GM21447 (cell line): ENCODE measurements at regions not wholly inside any gene's neighbourhood (a gene's known extent, or its start where the extent isn't known, plus 50 kb on each side); places are given as distances from the start of the nearest gene placed in this dataset.
"Not testable (repeated sequence)": the region's sequence is repeated elsewhere in the genome, so short reads cannot be mapped to it uniquely, and the experiment has no call there.

ENCODE experiments used
- ATAC-seq: cut with Tn5 transposase; IDR thresholded peaks from one replicate; pipeline ENCODE4 v1.9.1; 2021; ENCODE audit not compliant: unreplicated experiment

DNA sequence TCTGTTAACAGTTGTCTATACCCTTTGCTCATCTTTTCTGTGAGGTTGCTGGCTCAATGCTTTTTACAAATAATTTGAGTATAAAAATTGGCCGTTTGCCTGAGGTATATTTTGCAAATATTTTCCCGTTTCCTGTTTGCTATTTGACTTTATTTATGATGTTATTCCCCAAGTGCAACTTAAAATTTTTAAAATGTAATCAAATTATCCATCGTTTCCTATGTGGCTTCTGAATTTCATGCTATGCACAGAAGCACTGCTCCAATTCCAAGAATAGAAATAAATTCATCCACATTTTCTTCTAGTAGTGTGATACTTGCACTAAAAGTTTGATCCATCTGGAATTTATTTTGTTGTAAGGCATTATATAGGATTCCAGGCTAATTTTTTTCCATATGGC lies 123.6 kb downstream of the ZNF608 start:
- no peak for ATAC-seq

DNA sequence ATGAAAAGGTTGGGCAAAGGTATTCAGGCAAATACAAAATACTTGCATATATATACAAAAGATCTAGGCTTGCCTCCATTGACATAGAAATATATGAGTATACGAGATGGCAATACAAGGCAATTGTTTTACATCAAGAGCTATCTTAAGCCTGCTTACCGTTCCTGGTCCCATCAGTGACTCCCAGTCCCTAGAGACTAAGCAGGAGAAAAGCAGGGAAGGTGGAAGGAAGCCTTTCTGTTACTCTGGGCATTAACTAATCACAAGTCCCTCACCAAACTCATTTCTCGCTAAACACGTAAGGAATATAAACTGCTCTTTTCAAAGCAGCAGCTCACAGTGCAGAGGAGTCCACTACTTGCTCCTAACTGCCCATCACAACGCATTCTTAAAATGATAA lies 125.2 kb downstream of the ZNF608 start:
- no peak for ATAC-seq

DNA sequence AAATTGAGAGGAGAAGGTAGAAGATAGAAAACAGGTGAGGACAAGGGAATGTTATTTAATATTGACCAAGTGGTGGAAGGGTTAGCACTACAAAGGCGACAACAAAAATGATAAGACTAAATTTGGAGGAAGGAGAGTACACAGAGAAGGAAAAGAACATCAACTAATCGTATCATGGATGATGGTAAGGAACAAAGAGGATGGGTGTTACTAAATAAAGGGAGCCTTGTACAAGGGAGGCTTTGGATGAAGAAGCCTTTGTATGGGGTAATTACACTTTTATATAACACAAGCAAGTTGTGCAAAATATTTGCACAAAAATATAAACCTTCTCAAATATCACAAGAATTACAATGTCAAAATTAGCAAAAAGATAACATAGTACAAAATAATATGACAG lies 125.7 kb downstream of the ZNF608 start:
- no peak for ATAC-seq

DNA sequence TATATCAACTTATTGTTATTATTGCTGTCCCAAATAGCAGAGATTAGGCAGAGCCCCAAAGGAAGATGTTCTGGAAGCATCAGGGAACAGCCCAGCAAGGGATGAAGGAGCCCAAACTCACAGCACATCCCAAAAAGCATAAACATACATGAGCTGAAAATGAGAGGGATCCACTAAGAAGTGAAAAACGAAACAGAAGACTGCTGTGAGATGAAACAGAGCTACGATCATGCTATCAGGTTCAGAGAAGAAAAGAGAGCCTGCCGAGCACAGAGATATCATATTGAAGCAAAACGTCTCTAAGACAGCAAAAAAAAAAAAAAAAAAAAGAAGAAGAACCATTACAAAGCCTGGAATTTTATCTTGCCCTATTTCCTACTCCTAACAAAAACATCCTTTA lies 127.3 kb downstream of the ZNF608 start:
- no peak for ATAC-seq

DNA sequence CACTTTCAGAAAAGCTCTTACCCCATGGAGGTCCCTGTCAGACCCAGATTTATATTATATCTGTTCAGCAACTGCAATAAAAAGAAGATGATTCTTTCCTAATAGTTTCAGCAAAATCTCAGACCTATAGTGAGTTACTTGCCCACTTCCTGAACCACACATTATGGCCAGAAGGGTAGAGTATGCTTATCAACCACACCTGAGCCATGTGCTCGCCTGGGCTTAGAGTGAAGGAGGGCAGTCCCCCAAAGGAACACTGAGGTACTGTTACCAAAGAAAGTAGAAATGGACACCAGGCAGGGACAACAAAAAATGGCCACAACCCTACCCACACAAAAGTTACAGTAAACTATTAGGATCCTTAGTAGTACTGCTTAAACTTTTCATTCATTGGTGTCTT lies 128.7 kb downstream of the ZNF608 start:
- no peak for ATAC-seq

DNA sequence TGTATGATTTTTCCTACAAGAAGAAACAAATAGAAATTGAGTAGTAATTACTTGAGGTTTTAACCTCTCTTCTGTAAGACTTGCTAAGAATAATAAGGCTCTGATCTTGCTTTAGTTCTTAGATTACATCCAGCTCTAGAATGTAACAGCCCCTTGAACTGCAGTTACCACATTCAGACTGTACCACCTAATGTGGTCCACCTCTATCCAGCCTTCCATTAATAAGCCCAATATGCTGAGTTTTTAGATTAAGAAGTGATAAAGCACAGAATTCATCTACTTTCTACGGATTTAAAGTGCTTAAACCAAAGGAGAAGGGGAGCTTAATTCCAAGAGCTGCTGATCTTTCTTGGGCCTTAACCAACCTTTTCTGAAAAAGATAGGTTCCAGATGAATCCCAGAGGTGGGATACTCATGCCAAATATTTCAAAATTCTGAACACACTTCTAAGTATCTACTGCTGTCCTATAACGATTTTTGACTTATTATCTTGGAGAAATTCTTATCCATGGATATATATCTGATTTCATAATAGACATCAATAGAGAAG lies 131.5 kb downstream of the ZNF608 start:
- ATAC-seq, result no peak

DNA sequence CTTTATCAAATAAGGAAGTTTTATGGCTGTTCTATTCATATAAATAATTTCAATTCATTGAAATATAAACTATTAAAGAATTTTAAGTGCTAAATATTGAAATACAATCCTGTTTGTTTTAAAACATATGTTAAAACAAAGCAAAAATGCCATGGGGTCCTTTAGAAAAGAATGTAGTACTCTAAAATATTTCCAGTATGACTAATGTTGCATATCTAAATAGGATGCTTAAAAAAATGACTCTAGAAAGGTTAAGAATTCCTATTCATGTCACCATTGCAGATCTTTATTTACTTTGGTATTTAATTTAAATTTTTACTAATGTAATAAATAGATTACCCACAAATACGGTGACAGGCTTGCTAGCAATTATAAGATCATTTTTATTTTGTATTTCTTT lies 132.3 kb downstream of the ZNF608 start:
- ATAC-seq, result no peak

DNA sequence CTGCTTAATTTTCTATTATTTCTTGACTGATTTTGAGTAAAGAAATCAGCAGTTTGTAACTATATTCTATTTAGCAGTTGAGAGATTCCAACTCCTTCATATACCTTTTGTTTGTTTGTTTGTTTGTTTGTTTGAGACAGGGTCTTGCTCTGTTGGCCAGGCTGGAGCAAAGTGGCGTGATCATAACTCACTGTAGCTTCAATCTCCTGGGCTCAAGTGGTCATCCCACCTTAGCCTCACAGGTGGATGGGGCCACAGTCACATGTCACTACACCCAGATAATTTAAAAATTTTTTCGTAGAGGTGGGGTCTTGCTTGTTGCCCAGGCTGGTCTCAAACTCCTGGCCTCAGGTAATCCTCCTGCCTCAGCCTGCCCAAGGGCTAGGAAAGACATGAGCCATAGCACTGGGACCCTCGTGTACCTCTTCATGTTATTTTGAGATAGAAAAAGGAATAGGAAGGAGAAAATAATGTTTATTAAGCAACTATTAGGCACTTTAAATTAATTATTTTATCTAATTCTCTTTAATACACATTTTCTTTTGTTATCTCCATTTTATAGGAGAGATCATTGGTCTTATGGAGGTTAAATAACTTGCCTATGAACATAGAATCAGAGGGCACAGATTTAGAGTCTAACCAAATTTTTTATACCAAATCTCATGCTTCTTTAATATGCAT lies 133.0 kb downstream of the ZNF608 start:
- ATAC-seq, result no peak

DNA sequence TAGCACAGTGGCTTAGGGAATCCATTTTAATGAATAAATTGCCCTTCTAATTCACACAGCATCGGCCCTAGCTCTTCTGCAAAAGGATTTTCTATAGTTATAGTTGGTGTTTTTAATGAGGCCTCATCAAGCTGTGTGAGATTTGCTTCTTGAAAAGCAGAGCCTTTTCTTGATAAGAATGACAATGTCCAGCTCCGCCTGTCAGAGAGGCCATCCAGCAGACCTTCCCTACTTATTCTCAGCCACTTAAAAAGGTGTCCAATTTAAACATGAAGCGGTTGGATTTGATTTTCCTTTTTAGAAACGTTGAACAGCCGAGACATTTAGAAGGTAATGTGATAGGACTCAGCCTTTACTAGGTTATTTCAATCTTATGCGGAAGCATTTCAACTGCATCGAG lies 134.4 kb downstream of the ZNF608 start:
- no peak for ATAC-seq

DNA sequence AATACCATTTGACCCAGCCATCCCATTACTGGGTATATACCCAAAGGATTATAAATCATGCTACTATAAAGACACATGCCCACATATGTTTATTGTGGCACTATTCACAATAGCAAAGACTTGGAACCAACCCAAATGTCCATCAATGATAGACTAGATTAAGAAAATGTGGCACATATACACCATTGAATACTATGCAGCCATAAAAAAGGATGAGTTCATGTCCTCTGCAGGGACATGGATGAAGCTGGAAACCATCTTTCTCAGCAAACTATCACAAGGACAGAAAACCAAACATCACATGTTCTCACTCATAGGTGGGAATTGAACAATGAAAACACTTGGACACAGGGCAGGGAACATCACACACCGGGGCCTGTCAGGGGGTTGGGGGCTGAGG lies 135.2 kb downstream of the ZNF608 start:
- ATAC-seq, result not testable (repeated sequence)

DNA sequence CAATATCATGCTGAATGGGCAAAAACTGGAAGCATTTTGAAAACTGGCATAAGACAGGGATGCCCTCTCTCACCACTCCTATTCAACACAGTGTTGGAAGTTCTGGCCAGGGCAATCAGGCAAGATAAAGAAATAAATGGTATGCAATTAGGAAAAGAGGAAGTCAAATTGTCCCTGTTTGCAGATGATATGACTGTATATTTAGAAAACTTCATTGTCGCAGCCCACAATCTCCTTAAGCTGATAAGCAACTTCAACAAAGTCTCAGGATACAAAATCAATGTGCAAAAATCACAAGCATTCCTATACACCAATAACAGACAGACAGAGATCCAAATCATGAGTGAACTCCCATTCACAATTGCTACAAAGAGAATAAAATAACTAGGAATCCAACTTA lies 136.8 kb downstream of the ZNF608 start:
- ATAC-seq, result not testable (repeated sequence)

DNA sequence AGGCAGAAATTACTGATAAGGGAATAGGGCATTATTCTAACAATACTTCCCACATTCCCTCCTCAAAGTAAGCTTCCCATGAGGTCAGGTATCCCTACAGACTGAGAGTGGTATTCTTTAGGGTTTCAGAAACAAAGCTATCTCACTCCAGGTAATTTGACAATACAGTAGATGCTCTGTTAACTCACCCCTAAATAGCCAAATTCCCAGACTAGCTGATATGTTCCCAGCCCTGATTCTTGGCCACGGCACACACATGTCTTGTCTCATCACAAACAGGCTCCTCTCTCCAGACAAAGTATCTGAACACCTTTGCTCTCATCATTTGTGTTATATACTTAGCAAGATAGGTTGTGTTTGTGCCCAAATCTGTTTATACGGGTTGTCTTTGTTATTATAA lies 139.9 kb downstream of the ZNF608 start:
- ATAC-seq, result no peak

DNA sequence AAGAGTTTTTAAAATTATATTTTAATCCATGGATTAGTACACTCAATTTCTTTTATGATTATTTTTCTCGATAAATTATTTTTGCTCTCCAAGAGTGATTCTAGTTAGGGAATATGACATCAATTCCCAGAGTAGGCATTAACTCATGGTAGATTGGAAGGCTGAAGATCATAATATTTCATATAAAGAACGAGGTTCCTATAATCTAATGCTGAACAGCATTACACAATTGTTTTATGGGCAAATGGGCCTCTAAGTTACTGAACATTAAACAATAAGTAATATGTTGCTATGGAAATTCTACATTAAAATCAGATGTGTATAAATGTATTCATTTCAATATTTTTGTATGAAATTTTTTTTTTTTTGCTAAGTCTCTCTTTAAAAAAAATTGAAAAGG lies 140.3 kb downstream of the ZNF608 start:
- no peak for ATAC-seq

DNA sequence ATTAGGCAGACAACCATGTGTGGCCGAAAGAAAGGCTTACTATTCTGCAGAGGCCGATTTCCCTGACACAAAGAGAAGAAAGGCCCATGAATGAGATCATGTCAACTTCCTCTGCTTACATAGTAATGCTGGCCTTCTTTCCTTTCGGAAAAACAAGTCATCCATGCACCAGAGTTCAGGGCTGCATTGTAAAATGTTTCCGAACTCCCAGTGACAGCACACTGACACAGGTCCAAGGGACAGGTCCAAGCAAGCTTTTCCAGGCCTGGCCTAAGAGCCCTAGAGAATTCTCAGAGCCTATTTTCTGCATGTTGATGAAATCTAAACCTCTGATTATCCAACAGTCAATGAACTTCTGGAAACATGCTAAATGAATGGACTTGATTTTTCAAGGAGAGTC lies 140.9 kb downstream of the ZNF608 start:
- no peak for ATAC-seq

DNA sequence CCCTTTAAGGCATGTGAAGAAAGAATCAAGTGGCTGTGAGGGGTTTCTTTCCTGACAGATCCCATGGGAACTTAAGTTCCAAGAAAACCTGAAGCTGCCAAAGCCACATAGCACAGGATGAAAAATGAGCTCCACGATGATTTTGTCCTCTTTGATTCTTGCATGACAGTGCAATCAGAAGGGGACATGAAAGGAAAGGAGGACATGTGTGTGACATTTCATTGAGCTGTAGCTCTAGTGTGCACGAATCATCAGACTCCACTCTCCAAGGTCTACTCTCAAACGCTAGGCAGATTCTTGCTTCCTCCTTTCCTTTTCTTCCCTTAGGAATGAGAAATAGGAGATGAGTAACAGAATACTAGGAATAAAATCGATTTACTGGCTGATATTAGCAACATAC lies 142.0 kb downstream of the ZNF608 start:
- ATAC-seq, result no peak

DNA sequence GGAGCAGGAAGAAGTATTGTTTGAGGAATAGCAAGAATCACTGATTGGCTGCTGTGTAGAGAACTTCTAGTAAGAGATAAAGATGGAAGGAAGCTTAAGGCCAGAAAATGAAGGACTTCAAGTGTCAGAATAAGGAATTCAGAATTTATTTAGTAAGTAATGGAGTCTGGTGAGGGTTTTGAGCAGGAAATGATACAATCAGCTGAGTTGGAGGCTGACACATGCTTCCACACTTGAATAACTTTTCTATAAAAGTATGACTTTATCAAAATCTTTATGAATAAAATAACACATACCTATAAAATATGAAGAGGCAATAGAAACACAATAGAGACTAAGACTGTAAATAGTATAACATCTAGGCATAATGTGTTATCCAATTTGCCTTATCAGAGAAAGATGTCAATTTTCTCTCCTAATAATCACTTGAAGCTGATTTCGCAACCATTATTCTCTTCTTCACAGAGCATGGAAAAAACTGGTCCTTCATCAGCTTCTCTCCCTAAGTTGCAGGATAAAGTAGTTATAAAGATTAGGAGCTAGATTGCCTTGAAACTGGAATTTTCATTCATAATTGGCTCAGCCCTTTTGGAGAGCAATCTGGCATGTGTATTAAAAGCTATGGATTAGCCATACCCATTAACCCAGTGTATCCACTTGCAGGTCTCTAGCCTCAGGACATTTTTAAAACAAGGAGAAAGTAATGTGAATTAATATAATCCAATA lies 143.4 kb downstream of the ZNF608 start:
- no peak for ATAC-seq

DNA sequence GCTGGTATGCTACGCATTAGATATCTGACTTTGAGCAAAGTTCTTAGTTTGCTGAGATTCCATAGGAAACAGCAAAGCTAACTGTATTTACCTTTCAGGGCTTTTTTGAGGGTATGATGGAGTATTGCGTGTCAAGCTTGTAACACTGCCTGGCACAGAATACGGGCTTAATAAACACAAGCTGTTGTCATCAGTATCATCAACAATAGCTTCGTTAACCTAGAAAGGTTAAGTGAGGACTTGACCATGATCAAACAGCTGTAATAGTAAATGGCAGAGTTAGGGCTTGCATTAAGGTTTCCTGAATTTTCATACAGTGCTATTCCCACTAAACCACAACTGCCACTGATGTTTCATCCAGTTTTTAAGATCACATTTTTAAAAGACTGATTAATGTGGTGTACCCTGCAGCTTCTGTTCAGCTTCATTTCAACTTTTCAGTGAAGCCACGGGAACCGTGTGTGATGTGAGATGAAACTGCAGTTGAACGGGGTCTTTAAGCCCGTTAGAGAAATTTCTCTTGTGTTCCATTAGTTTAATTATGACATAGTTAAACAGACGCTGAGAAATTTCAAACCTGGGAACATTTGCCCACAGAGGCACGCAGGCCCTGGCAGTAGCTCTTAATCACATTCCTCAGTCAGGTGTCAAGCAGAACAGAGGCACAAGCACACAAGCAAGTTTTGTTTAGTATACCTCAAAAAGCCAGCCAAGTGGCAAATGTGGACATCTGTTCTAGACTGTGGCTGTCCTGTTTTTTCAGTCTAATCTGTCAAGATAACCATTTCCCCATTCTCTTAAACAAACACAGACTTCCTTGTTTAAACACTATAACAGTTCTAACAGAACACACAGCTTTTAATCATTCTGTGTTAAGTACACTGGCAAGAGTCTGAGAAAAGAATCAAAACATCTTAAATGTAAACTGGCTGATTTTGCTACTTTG lies 147.1 kb downstream of the ZNF608 start:
- ATAC-seq, result no peak

DNA sequence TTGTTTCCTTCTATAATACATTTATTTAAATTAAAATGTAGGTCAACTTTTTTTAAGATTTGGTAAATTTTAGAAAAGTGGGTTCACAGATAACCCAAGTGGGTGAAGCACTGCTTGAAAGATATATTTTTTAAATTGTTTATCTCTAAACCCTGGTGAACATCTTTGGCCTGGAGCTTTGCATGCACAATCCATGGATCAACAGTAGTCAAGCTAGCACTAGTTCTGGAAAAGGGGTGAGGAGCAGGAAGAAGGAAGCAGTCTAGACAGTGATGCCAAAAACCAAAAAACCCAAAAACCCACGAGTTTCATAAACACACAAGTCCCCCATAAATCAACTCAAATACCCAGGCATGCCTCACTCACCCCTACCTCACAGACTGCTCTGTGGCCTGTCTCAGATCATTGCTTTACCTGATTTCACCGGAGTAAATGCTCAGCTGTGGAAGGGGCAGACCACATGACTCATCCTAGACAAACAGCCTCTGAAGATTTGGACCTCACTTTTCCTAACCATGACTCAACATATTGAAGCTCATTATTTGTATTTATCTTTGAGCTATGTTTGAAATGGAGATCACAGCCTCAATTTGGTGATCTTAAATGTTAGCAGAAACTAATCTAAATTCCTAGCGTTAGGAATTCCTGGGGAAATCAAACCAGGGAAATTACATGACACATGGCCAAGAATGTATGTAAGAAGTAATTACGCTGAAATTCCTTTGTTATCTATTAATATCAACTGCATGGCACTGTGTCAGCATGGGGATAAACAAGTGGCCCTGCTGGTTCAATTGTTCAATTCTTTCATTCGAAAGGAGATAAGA lies 149.6 kb downstream of the ZNF608 start:
- no peak for ATAC-seq

DNA sequence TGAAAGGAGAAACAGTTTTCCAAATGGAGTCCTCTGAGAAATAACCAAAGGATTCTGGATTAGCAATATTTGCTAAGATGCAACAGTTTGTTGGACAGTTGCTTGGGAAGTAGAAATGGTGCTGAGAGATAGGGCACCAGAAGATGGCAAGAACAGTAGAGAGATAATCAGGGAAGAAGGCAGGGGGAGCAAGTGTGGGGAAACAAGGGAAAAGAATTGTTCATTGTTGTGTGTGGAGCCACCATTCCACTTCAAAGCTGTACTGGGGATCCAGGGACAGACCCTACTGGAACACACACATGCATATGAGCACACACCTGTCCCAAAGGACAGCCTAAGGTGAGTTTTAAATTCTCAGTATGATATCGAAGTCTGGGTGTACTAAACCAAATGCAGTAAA lies 152.5 kb downstream of the ZNF608 start:
- no peak for ATAC-seq

DNA sequence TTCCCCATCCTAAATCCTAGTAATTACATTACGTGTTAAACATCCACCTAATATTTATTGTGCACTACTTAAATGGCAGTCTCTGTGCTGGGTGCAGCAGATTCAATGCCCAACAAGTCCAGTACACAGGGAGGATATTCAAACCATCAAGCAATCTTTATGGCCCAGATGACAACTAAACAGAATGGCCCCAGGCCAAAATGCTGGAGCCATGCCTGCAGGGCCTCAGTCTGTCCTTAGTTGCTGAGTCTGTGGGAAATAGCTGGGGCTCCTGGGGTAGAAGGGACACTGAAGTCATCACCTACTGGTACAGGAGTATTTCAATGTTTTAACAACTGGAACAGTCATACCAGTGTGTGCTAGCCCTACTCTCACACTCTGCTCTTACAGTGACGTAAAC lies 153.5 kb downstream of the ZNF608 start:
- ATAC-seq, result no peak

DNA sequence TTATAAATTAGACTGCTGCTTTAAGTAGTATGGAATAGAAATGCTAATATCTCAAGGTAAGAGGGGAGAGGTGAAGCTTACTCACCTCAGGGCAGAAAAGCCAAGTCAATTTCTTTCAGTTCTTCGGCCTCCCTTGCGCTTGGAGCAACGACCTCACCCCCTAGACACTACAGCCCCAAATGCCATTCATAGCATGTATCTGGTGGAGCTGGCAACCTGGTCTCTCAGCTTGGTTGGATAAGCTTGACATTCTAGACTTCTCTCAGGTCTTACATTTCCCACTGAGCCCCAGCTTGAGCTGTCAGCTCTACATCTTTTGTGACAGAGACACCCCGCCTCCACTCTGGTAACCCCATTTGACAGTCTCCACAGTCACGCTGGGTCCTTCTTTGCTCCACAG lies 154.9 kb downstream of the ZNF608 start:
- no peak for ATAC-seq
